ENCODE measurements at regions not wholly inside any gene's neighbourhood (a gene's known extent, or its start where the extent isn't known, plus 50 kb on each side); places are given as distances from the start of the nearest gene placed in this dataset.
"Not testable (repeated sequence)": the region's sequence is repeated elsewhere in the genome, so short reads cannot be mapped to it uniquely, and the experiment has no call there.

- H2BK15ac ChIP-seq (ENCODE audit: low read depth, poor library complexity, severe bottlenecking): no peak overlapping the region
- H3K4me2 ChIP-seq (ENCODE audit: low read length, poor library complexity, severe bottlenecking): no peak overlapping the region
- H3K23ac ChIP-seq (ENCODE audit: low read length in 2 of 2): no peak overlapping the region
- H4K8ac ChIP-seq (ENCODE audit: low read length): no peak overlapping the region
- no peak overlapping the region for H2BK12ac ChIP-seq (ENCODE audit: low read length in 2 of 2)
- no peak overlapping the region for H2AFZ ChIP-seq (ENCODE audit: low read depth, low read length)
- H3K36me3 ChIP-seq (ENCODE audit: control insufficient read depth in 1 of 2, insufficient read depth in 2 of 2, low read depth in 1 of 2, low read length in 2 of 2): no peaks in the 10 kb centered on the region
- H2AK5ac ChIP-seq (ENCODE audit: low read length, severe bottlenecking): no peak overlapping the region
- H4K91ac ChIP-seq (ENCODE audit: low read length): no peak overlapping the region
- no peak overlapping the region for H3K18ac ChIP-seq (ENCODE audit: low read depth in 1 of 2, low read length in 2 of 2)
- H3K14ac ChIP-seq (ENCODE audit: low read length in 2 of 2): no peak overlapping the region
- H2BK120ac ChIP-seq (ENCODE audit: low read depth, low read length): no peak overlapping the region
- no peak overlapping the region for H3K27ac ChIP-seq (ENCODE audit: low read length, poor library complexity, severe bottlenecking)
- H3K79me1 ChIP-seq (replicated peaks; ENCODE audit: low read length, poor library complexity, severe bottlenecking): no peaks in the 10 kb centered on the region
- no peak for DNase-seq
- no peak overlapping the region for H3K9ac ChIP-seq (ENCODE audit: low read length)
- no peaks in the 10 kb centered on the region for H3K27me3 ChIP-seq (ENCODE audit: control insufficient read depth in 1 of 2, insufficient read depth in 1 of 2, low read length in 2 of 2)
- H3K9me3 ChIP-seq (ENCODE audit: control insufficient read depth, low read length): no peaks in the 10 kb centered on the region
- no peak overlapping the region for H2BK5ac ChIP-seq (ENCODE audit: low read depth, low read length, poor library complexity, severe bottlenecking)
- H3K4me3 ChIP-seq (ENCODE audit: insufficient read depth in 1 of 2, low read depth in 1 of 2, low read length in 2 of 2): no peak overlapping the region
- no peaks in the 10 kb centered on the region for H3K4me1 ChIP-seq (ENCODE audit: control insufficient read depth, insufficient read depth, low read depth, low read length)
- no peak overlapping the region for H3K4ac ChIP-seq (ENCODE audit: low read depth in 1 of 2, low read length in 2 of 2)
These were observed 121.4 kb downstream of the LEPR start for GRCh38 chr1:65541865-65542264.

- not testable (repeated sequence) for H3K4me1 ChIP-seq (ENCODE audit: control insufficient read depth, insufficient read depth, low read depth, low read length); H4K91ac ChIP-seq (ENCODE audit: low read length); H2BK12ac ChIP-seq (ENCODE audit: low read length in 2 of 2); H3K9ac ChIP-seq (ENCODE audit: low read length); H3K36me3 ChIP-seq (ENCODE audit: control insufficient read depth in 1 of 2, insufficient read depth in 2 of 2, low read depth in 1 of 2, low read length in 2 of 2); H3K27me3 ChIP-seq (ENCODE audit: control insufficient read depth in 1 of 2, insufficient read depth in 1 of 2, low read length in 2 of 2); H2AFZ ChIP-seq (ENCODE audit: low read depth, low read length); H3K4ac ChIP-seq (ENCODE audit: low read depth in 1 of 2, low read length in 2 of 2); DNase-seq; H3K79me1 ChIP-seq (replicated peaks; ENCODE audit: low read length, poor library complexity, severe bottlenecking); H3K18ac ChIP-seq (ENCODE audit: low read depth in 1 of 2, low read length in 2 of 2); H3K14ac ChIP-seq (ENCODE audit: low read length in 2 of 2); H3K23ac ChIP-seq (ENCODE audit: low read length in 2 of 2); H3K4me3 ChIP-seq (ENCODE audit: insufficient read depth in 1 of 2, low read depth in 1 of 2, low read length in 2 of 2); H2BK5ac ChIP-seq (ENCODE audit: low read depth, low read length, poor library complexity, severe bottlenecking); H4K8ac ChIP-seq (ENCODE audit: low read length); H3K4me2 ChIP-seq (ENCODE audit: low read length, poor library complexity, severe bottlenecking); H2AK5ac ChIP-seq (ENCODE audit: low read length, severe bottlenecking); H3K9me3 ChIP-seq (ENCODE audit: control insufficient read depth, low read length); H3K27ac ChIP-seq (ENCODE audit: low read length, poor library complexity, severe bottlenecking); H2BK120ac ChIP-seq (ENCODE audit: low read depth, low read length); H2BK15ac ChIP-seq (ENCODE audit: low read depth, poor library complexity, severe bottlenecking)
- WGBS: no CpG with 5 or more reads among the region's 1 CpG
These were observed 122.1 kb downstream of the LEPR start for GRCh38 chr1:65542592-65542991.

- H3K36me3 ChIP-seq (ENCODE audit: control insufficient read depth in 1 of 2, insufficient read depth in 2 of 2, low read depth in 1 of 2, low read length in 2 of 2); H3K4me3 ChIP-seq (ENCODE audit: insufficient read depth in 1 of 2, low read depth in 1 of 2, low read length in 2 of 2); H2BK120ac ChIP-seq (ENCODE audit: low read depth, low read length); H3K23ac ChIP-seq (ENCODE audit: low read length in 2 of 2); H2BK15ac ChIP-seq (ENCODE audit: low read depth, poor library complexity, severe bottlenecking); H2AFZ ChIP-seq (ENCODE audit: low read depth, low read length); H2BK5ac ChIP-seq (ENCODE audit: low read depth, low read length, poor library complexity, severe bottlenecking); H3K27ac ChIP-seq (ENCODE audit: low read length, poor library complexity, severe bottlenecking); H3K79me1 ChIP-seq (replicated peaks; ENCODE audit: low read length, poor library complexity, severe bottlenecking); H2AK5ac ChIP-seq (ENCODE audit: low read length, severe bottlenecking); H3K4me2 ChIP-seq (ENCODE audit: low read length, poor library complexity, severe bottlenecking); H4K91ac ChIP-seq (ENCODE audit: low read length); H2BK12ac ChIP-seq (ENCODE audit: low read length in 2 of 2); H3K18ac ChIP-seq (ENCODE audit: low read depth in 1 of 2, low read length in 2 of 2); H3K4me1 ChIP-seq (ENCODE audit: control insufficient read depth, insufficient read depth, low read depth, low read length); DNase-seq; H3K9ac ChIP-seq (ENCODE audit: low read length); H3K9me3 ChIP-seq (ENCODE audit: control insufficient read depth, low read length); H3K14ac ChIP-seq (ENCODE audit: low read length in 2 of 2); H3K4ac ChIP-seq (ENCODE audit: low read depth in 1 of 2, low read length in 2 of 2); H3K27me3 ChIP-seq (ENCODE audit: control insufficient read depth in 1 of 2, insufficient read depth in 1 of 2, low read length in 2 of 2); H4K8ac ChIP-seq (ENCODE audit: low read length): not testable (repeated sequence)
- 38% methylated on average over 25 of the region's 25 CpGs for WGBS
These were observed 130.0 kb downstream of the LEPR start for GRCh38 chr1:65550306-65551010.

- H3K4me2 ChIP-seq (ENCODE audit: low read length, poor library complexity, severe bottlenecking): not testable (repeated sequence)
These were observed 132.0 kb downstream of the LEPR start for GRCh38 chr1:65552484-65552883.

More at GRCh38 chr1:65552484-65552883, 132.0 kb downstream of the LEPR start:
- not testable (repeated sequence) for H3K4me3 ChIP-seq (ENCODE audit: insufficient read depth in 1 of 2, low read depth in 1 of 2, low read length in 2 of 2); H4K8ac ChIP-seq (ENCODE audit: low read length); H3K36me3 ChIP-seq (ENCODE audit: control insufficient read depth in 1 of 2, insufficient read depth in 2 of 2, low read depth in 1 of 2, low read length in 2 of 2); H3K23ac ChIP-seq (ENCODE audit: low read length in 2 of 2); H4K91ac ChIP-seq (ENCODE audit: low read length); H3K79me1 ChIP-seq (replicated peaks; ENCODE audit: low read length, poor library complexity, severe bottlenecking); H3K14ac ChIP-seq (ENCODE audit: low read length in 2 of 2); H3K27ac ChIP-seq (ENCODE audit: low read length, poor library complexity, severe bottlenecking); H2AFZ ChIP-seq (ENCODE audit: low read depth, low read length); H2BK5ac ChIP-seq (ENCODE audit: low read depth, low read length, poor library complexity, severe bottlenecking); H3K4ac ChIP-seq (ENCODE audit: low read depth in 1 of 2, low read length in 2 of 2); H3K9ac ChIP-seq (ENCODE audit: low read length); H3K18ac ChIP-seq (ENCODE audit: low read depth in 1 of 2, low read length in 2 of 2); H3K27me3 ChIP-seq (ENCODE audit: control insufficient read depth in 1 of 2, insufficient read depth in 1 of 2, low read length in 2 of 2); H2BK15ac ChIP-seq (ENCODE audit: low read depth, poor library complexity, severe bottlenecking); H2BK12ac ChIP-seq (ENCODE audit: low read length in 2 of 2); H2BK120ac ChIP-seq (ENCODE audit: low read depth, low read length); DNase-seq; H2AK5ac ChIP-seq (ENCODE audit: low read length, severe bottlenecking); H3K4me1 ChIP-seq (ENCODE audit: control insufficient read depth, insufficient read depth, low read depth, low read length); H3K9me3 ChIP-seq (ENCODE audit: control insufficient read depth, low read length)
- 100% methylated on average over 2 of the region's 2 CpGs for WGBS
